ENCODE measurements at regions not wholly inside any gene's neighbourhood (a gene's known extent, or its start where the extent isn't known, plus 50 kb on each side); places are given as distances from the start of the nearest gene placed in this dataset.

DNA sequence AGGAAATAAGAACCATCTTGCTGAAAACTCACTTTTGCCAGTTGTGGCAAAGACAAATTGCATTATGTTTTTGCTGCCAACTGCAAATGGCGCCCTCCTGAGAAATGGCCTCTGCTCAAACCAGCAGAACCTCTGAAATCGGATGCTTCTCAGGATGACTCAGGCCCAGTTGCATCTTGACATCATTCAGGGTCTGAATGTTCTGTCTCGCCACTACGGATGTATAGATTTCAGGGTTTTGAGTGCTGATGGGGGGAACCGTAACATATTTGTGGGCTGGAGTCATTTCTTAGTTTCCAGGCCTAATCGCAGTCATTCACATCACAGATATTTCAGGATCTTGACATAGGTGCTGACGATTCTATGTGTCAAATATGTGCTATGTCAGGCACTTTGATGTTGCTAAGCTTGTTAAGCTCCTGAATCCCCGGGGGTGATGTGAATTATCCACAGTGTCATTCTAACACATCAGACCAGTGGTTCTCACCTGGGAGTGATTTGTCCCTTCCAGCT lies 207.1 kb downstream of the NFATC2 start:
- no peak for DNase-seq

DNA sequence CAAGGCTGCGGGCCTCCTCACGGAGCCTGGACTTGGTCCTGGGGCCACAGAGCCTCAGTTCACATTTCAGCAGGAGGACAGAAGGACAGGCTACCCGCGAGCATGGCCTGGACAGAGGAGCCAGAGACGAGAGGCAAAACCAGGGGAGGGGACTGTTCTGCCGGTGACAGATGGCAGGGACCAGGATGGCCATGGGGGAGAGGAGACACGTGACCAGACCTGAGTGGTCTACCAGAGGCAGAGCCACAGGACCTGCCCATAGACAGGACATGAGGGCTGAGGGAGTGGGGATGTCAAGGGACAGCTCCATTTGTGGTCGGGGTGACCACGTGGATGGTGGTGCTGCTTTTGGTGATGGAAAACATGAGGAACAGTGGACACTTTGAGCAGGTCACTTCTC lies 207.9 kb downstream of the NFATC2 start:
- DNase-seq: no peak

DNA sequence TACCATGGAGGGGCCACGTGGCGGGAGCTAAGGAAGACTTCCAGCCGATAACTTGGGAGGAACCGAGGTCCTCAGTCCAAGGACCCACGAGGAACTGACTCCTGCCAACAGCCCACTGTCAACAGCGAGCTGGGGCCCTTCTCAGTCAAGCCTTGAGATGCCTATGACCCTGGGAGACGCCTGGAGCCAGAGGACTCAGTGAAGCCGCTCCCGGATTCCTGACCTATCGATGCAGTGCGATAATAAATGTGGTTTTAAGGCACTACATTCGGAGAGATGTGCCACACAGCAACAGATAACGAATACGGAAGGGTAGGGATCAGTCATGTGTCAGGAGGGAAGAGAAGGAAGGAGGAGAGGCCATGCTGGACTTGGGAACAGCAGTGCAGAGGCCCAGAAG lies 208.5 kb downstream of the NFATC2 start:
- DNase-seq: no peak

DNA sequence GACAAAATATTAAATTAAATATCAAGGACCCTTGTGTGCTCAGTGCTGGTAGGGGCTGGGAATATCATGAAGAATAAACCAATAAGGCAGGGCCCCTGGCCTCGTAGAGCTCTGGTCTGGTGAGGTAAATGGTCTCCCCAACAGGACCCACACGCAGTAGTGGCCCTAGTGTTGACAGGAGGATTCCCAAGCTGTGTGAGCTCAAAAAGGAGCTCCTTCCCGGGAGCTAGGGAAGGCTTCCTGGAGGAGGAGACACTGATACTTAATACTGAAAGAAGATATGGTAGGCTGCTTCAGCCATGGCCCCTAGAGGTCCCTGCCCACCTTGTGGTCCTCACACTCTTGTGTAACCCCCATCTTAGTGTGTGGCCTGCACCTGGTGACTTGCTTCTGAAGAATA lies 209.1 kb downstream of the NFATC2 start:
- no peak for DNase-seq

DNA sequence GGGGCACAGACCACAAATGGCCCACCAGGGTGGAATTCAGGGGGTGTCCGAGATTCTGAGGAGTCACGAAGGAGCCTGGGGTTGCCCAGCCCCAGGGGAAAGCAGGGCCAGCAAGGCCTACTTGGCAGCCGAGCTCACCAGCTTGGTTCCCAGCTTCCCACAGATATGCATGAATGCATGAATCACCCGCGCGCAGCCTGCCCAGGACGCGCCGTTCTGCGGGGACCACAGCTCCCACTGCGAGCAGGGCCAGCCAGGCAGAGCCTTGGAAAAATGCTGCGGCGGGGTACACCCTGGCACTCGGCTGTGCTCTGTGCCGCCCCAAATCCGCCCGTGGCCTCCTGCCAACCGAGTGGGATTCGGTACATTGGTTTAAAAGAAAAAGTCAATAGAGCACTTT lies 211.0 kb downstream of the NFATC2 start:
- no peak for DNase-seq

DNA sequence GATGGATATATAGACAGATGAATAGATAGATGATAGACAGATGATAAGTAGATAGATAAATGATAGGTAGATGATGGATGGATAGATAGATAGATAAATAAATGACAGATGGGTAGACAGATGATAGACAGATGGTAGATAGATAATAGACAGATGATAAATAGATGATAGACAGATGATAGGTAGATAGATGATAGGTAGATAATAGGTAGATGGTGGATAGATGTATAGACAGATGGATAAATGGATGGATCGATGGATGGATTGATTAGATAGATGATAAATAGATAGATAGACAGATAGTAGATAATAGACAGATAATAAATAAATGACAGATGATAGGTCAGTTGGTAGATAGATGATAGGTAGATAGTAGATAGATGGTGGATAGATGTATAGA lies 212.7 kb downstream of the NFATC2 start:
- DNase-seq: no peak

DNA sequence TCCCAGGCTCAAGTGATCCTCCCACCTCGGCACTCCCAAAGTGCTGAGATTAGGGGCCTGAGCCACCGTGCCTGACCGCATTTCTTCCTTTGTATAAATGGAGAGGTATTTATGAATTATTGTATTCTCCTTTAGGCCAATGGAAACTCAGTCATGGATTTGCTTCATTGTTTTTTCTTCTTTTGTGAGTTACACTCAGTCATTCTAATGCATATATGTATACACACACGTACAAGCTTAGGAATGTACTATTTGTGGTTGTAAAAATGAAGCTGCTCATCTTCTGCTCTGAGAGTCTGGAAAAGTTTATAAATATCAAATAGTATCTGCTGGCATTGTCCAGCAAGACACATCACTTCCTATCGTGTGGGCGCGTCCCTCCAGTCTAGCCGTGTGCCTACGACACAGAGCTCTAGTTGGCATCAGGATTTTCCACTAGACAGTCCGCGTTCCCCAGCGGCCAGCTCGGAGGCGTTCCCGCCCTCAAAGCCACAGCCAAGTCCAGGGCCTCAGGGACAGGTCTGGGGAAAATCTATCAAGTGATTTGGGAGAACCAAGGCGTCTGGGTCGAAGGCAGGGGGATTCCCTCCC lies 215.2 kb downstream of the NFATC2 start:
- no peak for DNase-seq

DNA sequence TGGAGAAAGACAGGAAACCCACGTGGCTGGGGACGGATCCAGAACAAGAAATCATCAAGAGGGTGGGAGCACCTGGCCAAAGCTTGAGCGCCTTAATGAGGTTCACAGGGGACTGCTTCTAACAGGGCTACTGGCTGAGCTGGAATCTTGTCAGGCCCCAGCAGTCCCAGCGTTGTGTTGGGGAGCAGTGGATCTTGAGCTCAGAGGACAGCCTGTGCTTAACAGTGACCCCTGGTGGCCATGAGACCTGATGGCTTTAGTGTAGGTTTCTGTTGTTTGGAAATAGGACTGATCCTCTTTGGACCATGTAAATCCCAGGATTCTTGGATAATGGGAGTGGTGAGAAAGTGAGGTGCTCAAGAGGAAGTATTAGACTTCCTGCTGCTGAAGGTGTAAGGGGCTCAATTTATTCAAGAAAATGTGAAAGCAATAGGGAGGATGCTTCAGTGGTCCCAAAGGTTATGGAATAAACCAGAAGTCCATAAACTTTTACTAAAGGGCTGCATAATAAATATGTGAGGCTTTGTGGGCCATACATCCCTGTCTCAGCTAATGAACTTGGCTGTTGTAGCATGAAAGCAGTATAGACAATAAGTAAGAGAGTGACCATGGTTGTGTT lies 216.2 kb downstream of the NFATC2 start:
- peak; percentile 29 for DNase-seq

DNA sequence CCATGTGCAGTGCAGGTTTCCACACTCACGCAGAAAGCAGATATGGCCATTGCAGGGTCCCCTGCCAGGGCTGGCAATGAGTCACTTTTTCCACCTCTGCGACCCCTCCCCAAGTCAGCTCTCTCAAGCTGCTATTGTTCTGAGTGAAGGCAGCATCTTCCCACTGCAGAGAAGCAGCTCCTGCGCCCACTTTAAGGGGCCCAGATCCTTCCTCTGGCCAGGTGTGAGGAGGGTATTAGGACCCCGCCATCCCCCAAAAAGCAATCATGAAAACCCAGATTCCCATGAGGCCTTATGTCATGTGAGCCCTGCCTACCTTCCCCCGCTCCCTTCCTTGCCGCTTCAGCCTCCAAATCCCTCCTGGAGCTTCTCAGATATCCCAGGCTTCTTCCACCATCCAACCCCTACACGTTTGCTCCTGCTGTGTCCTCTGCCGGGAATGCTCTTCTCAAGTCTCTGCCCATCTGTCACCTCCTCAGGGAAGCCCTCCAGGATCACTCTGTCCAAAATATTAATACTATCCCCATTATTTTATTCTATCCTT lies 220.3 kb downstream of the NFATC2 start:
- no peak for DNase-seq

DNA sequence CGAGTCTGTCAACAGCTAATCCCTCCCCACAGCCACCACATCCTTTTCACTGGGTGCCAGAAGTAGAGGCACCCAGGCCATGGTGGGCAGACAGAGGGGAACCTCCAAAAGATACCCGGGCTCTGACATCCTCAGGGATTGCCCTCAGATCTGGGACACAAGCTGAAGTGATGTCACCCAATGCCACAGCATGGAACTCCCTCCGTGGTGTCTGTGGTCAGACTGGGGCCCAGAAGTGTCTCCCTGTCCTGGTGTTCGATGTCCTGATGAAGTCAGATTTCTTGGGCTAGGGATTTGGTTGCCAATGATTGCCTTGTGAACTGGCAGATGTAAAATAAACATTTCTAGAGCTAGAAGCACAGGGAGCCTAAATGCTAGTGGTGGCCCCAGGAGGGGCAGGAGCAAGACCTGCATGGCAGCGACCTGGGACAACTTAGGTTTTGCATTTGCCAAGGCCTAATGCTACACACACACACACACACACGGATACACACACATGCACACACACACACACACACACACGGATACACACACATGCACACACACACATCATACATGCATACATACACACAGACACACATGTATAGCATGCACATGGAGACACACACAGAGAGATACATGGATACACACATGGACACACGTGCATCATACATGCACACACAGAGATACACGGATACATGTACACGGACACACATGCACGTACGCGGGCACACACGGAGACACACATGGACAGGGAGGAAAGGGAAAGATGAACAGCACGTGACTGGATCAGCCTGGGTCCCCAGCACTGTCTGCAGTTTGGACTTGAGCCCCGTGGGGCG lies 221.0 kb downstream of the NFATC2 start:
- no peak for DNase-seq

DNA sequence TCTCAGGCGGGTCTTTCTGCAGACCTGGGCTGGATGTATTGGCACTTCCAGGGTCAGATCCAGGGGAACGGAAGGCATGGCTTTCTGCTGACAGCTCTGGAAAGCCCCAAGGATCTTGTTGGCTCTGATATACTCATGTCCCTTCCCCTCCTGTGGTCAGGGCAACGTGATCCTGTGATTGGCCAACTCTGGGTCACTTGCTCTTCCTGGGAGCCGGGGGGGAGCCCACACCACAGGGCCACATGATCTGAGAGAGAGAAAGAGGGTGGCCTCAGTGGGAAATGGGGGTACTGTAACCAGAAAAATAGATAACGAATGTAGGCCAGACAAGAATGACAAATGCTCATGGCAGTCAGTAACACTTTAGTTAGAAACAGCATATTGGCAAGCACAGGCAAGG lies 223.0 kb downstream of the NFATC2 start:
- DNase-seq: no peak

DNA sequence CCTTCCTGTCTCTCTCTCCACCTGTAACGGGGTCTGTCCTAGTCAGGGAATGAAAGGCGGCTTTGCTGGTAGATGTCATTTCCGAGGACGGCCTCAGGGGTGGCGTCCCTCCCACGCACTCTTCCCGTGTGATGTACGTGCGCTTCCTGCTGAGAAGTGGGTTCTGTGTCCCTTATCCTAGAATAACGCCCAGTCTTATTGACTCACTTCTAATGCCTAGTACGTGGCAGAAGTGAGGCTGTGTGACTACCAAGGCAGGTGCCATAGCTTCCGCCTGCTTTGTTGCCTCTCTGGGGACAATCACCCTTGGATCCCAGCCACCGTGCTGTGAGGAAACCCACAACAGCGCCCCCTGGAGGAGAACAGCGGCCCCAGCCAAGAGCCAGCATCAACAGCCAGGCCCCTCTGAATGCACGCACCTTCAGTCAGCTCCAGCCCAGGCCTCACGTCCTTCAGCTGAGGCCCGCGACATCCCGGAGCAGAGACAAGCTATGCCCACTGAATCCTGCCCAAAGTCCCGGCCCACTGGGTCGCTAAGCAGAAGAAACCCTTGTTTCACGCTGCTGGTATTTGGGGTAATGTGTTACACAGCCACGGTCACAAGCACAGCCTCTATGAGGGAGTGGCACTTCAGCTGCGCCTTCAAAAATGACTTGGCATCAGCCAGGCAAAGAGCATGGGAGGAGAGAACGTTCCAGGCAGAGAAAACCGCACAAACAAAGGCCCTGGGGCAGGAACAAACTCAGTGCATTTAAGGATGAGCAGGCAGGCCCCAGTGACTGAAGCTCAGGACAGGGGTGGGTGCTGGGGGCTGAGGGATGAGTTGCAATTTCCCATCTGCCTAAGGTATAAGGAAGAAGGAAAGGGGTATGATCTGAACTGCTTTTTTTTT lies 224.2 kb downstream of the NFATC2 start:
- peak; percentile 4 for DNase-seq

DNA sequence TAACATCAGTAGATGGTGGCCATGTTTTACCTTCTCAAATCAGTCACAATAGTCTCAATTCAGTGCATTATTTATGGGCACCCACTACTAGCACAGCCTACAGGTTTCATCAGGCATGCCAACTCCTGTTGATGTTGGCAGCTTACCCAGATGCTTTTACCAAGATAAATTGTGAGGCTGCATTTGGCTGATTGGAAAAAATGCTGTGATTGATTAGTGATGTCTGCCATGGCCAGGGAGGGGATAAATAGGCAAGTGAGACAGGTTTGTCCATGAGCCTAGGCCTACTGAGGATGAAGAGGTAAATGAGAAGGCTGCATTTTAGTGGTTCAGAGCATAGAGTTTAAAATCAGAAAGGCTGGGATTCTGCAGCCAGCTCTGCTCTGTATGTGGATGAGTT lies 227.1 kb downstream of the NFATC2 start:
- no peak for DNase-seq

DNA sequence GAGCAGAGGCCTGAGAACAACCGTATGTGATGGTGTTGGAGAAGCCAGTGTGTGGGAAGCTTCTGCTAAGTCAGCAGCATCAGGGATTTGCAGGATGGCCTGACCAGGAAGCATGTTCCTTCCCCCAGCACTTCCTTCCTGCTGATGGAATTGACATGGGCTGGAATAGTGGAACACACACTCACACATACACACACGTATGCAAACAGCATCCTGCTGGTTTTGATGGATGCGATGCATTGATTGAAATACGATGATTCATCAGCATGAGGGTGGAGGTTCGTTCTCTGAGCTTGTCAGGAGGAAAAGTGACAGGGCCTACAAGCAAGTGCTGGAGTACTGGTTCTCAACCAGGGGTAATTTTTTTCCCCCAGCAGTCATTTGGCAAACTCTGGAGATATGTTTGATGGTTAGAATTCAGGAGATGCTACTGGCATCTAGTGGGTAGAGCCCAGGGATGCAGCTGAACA lies 229.1 kb downstream of the NFATC2 start:
- DNase-seq: no peak

DNA sequence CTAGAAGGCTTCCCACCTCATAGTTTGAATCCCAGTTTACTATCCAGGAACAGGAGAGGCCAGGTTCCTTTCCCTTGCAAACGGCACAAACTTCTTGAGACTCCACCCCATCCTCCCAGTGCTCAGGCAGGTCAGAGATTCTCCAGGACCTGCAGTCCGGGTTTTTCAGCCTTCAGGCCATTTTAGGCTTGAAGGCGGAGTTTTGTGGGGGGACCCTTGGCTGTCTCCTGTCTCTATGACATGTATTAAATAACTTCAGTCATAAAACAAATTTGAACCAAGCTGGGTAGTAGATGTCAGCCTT lies 230.1 kb downstream of the NFATC2 start:
- DNase-seq: no peak

DNA sequence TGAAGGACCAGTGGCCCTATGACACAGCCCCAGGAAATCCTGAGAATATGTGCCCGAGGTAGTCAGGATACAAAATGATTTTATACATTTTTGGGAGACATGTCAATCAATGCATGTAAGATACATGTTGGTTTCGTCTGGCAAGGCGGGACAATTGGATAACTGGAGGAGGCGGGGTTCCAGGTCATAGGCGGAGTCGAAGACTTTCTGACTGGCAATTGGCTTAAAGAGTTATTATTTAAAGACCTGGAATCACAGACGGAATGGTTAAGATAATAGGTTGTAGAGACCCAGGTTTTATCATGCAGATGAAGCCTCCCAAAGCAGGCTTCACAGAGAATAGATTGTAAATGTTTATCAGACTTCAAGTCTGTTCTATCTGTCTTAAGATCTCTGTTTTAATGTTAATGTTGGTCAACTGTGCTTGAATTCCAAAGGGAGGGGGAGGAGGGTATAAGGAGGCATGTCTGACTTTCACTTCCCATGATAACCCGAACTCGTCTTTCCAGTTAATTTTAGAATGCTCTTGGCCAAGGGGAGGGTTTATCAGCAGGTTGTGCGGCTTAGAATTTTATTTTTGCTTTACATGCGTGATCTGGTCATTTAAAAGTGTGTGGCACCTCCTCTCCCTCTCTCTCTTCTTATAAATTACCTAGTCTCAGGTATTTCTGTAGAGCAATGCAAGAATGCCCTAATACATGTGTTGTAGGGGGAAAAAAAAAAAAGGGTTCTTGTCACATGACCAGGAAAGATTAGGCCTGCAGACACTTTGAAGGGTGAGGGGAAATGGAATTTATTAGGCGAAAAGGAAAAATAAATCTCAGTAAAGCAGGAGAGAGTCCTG lies 230.7 kb downstream of the NFATC2 start:
- no peak for DNase-seq

DNA sequence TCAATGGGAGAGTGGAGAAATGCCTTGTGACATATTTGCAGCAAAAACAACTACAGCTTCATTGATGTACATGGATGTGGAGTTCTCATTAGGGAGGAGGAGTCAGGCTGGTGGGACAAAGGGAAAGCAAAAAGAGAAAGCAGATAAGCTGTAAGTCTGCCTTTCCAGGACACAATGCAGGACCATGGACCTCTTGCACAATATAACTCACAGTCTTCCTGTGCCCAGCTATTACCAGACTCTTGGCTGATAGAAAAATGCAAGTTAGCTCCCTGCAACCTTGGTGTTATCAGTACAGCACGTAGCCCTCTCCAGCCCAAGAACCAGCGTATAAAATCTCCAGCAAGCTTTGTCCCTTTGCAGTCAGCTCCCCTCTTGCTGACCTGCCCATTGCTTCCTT lies 232.3 kb downstream of the NFATC2 start:
- no peak for DNase-seq

DNA sequence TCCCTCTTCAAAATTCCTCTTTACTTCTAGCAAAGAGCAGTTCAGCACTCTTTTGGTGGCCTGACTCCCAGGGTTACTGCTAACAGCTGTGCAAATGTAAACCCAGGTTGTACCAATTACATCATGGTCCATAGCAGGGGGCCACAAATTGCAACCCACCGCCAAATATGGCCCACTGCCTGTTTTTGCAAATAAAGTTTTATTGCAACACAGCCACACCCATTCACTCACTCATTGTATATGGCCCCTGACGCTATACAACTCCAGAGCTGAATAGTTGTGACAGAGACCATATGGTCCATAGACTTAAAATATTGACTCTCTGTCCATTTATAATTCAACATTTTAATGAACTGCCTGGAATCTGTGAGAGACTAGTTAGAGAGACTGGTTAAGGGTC lies 233.4 kb downstream of the NFATC2 start:
- no peak for DNase-seq

DNA sequence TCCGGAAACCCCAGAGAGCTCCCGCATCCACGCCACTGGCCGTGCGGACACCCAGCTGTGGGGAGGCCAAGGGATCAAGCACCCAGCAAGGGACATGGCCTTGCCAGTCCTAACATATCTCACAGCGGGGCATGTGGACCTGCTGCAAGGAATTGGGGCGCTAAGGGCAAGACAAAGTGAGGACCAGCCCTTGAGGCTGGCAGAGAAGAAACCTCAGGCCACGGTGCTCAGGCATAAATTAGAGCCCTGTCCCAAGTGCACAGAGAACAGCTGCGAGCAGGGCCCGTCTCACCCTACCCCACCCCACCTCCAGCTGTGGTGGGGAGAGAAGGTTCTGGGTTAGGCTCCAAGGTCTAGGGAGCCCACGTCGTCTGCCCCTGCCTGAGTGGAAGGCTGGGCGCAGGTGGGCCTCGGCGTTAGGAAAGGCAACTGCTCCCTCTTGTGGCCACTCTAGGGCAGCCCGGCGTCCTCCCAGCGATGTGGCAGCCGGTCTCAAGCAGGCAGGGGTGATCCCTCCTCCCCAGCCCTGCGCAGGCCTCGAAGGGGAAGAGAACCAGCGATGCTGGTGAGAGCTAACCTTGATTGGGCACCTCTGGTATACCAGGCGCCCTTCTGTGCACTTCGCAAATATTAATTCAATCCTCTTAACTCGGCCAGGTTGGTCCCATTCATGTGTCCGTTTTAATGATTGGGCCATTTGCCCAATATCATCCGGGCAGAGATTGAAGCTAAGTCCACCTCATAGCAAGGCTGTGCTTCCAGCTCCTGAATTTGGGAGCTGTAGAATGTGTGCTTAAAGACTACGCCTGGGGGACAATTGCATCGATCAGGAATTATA lies 235.8 kb downstream of the NFATC2 start:
- peak; percentile 53 for DNase-seq

DNA sequence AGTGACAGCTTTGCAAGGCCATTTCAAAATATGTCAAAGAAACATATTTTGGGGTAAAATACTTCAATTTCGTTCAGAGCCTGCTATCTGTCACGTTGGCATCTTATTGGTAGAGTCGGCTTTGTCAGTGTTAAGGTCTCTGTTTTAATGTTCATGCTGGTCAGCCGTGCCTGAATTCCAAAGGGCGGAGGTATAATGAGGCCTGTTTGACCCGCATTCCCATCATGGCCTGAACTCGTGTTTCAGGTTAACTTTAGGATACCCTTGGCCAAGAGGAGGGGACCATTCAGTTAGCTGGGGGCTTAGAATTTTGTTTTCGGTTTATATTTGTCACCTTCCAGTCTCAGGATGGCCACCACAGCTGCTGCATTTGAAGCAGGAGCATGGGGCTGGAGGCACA lies 236.4 kb downstream of the NFATC2 start:
- DNase-seq: no peak

Data from effector CD8-positive, alpha-beta T cell (primary cell).